B cell (primary cell): ENCODE measurements at regions not wholly inside any gene's neighbourhood (a gene's known extent, or its start where the extent isn't known, plus 50 kb on each side); places are given as distances from the start of the nearest gene placed in this dataset.

Source experiments
- ATAC-seq: fragments of 200-7000 bp; cut with Tn5 transposase; one replicate; pipeline ENCODE4 v1.10.0; 2021; ENCODE audit warnings: low read depth, mild to moderate bottlenecking, moderate number of reproducible peaks, moderate library complexity
- CTCF ChIA-PET: fragments of 350-600 bp; sonication (Branson Sonifier 250); formaldehyde crosslinking; loops from one replicate; lab custom pipeline; 2021; ENCODE audit warnings: antibody characterized with exemption, inconsistent platforms; lab: Charles Lee
- POLR2A ChIA-PET: fragments of 350-600 bp; sonication (Branson Sonifier 250); formaldehyde crosslinking; loops from one replicate; lab custom pipeline; 2021; ENCODE audit warnings: antibody characterized with exemption; lab: Charles Lee
- DNase-seq: peaks from one replicate; pipeline ENCODE4 v3.0.0; 2013
- H2AFZ ChIP-seq: 2 replicates; pipeline ENCODE4 v1.6.1; 2012; ENCODE audit warnings: mild to moderate bottlenecking, low read depth, low read length; ENCODE audit not compliant: insufficient read depth, poor library complexity, severe bottlenecking
- H3K27ac ChIP-seq, 2 donors: 1 replicate in 1 of 2; 2 replicates in 1 of 2; pipeline ENCODE4 v1.5.1; 2012 to 2013; ENCODE audit warnings: low read length in 2 of 2, mild to moderate bottlenecking in 2 of 2, moderate library complexity in 1 of 2
- H3K27me3 ChIP-seq, 4 experiments: fragments of 200-600 bp in 1 of 4; sonication (generic) in 1 of 4; replicated peaks in 1 of 4; 1 replicate in 2 of 4; 2 replicates in 2 of 4; pipeline versions ENCODE4 v1.6.1 to v1.7.0; 2013 to 2016; ENCODE audit warnings: low read length in 3 of 4, mild to moderate bottlenecking in 2 of 4, mixed read lengths in 1 of 4, moderate library complexity in 1 of 4; ENCODE audit not compliant: insufficient read depth in 4 of 4, control insufficient read depth in 3 of 4; ENCODE audit errors: control extremely low read depth in 1 of 4
- H3K36me3 ChIP-seq, 2 experiments: replicated peaks in 1 of 2; 1 replicate in 1 of 2; 2 replicates in 1 of 2; pipeline versions ENCODE4 v1.6.1 to v1.7.1; 2013; ENCODE audit warnings: low read length in 1 of 2; ENCODE audit not compliant: insufficient read depth in 2 of 2, control insufficient read depth in 1 of 2; ENCODE audit errors: control extremely low read depth in 1 of 2, extremely low read depth in 1 of 2
- H3K4me1 ChIP-seq, 2 donors: fragments of 200-600 bp in 1 of 2; sonication (generic) in 1 of 2; 1 replicate in 1 of 2; 2 replicates in 1 of 2; pipeline versions ENCODE4 v1.5.1 to v1.6.1; 2013 to 2017; ENCODE audit warnings: low read length in 2 of 2; ENCODE audit not compliant: control insufficient read depth in 2 of 2, insufficient read depth in 2 of 2
- H3K4me2 ChIP-seq: replicated peaks from 2 replicates; pipeline ENCODE3; 2012; ENCODE audit warnings: mild to moderate bottlenecking, low read depth, low read length; ENCODE audit not compliant: poor library complexity, severe bottlenecking
- H3K4me3 ChIP-seq, 5 experiments: fragments of 200-600 bp in 1 of 5; sonication (generic) in 1 of 5; 1 replicate in 3 of 5; 2 replicates in 2 of 5; pipeline versions ENCODE4 v1.5.1 to v1.7.0; 2011 to 2016; ENCODE audit warnings: low read length in 4 of 5, mild to moderate bottlenecking in 4 of 5, low read depth in 2 of 5, control low read depth in 1 of 5, moderate library complexity in 1 of 5; ENCODE audit not compliant: insufficient read depth in 1 of 5; ENCODE audit errors: control extremely low read depth in 1 of 5, extremely low read depth in 1 of 5
- H3K79me2 ChIP-seq: fragments of 200-600 bp; sonication (generic); one replicate; pipeline ENCODE4 v1.6.0; 2016; ENCODE audit warnings: low read length; ENCODE audit not compliant: control insufficient read depth, insufficient read depth
- H3K9ac ChIP-seq: fragments of 200-600 bp; sonication (generic); 2 replicates; pipeline ENCODE4 v1.6.1; 2017; ENCODE audit warnings: mild to moderate bottlenecking, low read length, moderate library complexity
- H3K9me3 ChIP-seq, 3 donors: one replicate each; pipeline versions ENCODE4 v1.6.1 to v1.7.1; 2013; ENCODE audit warnings: low read length in 2 of 3; ENCODE audit not compliant: control insufficient read depth in 2 of 3, insufficient read depth in 1 of 3; ENCODE audit errors: control extremely low read depth in 1 of 3
- H4K20me1 ChIP-seq: 2 replicates; pipeline ENCODE4 v1.6.0; 2012; ENCODE audit warnings: mild to moderate bottlenecking, low read length; ENCODE audit not compliant: insufficient read depth, control insufficient read depth, poor library complexity, severe bottlenecking
- H3K27ac Mint-ChIP-seq: one replicate; pipeline ENCODE4 v1.8.0; 2021; ENCODE audit warnings: mixed read lengths
- H3K27me3 Mint-ChIP-seq: one replicate; pipeline ENCODE4 v1.8.0; 2021; ENCODE audit warnings: mixed read lengths
- H3K4me1 Mint-ChIP-seq: one replicate; pipeline ENCODE4 v1.8.0; 2021; ENCODE audit warnings: mixed read lengths
- H3K4me3 Mint-ChIP-seq: one replicate; pipeline ENCODE4 v1.8.0; 2021; ENCODE audit warnings: mixed read lengths
- H3K9me3 Mint-ChIP-seq: one replicate; pipeline ENCODE4 v1.8.0; 2022; ENCODE audit warnings: mixed read lengths; ENCODE audit not compliant: insufficient read depth
- CTCF ChIP-seq: fragments of 200-600 bp; IDR thresholded peaks from one replicate; pipeline ENCODE4 v1.8.0; 2022; ENCODE audit warnings: antibody characterized with exemption, mild to moderate bottlenecking
- EZH2 ChIP-seq: IDR thresholded peaks from 2 replicates; pipeline ENCODE4 v1.6.1; 2012; ENCODE audit warnings: borderline replicate concordance, low read depth, mild to moderate bottlenecking, moderate library complexity, low read length; ENCODE audit not compliant: insufficient read depth, poor library complexity, severe bottlenecking
- WGBS: methylation state at CpG from one replicate; pipeline ENCODE4 v1.1.5; 2013; ENCODE audit warnings: missing lambda C conversion rate; ENCODE audit not compliant: insufficient coverage; 5-methylcytosine and 5-hydroxymethylcytosine counted together
- intact Hi-C: fragments of 100-400 bp; cut with micrococcal nuclease; formaldehyde crosslinking; loops from one replicate; pipeline ENCODE4 v1.10.0; 2022

DNA sequence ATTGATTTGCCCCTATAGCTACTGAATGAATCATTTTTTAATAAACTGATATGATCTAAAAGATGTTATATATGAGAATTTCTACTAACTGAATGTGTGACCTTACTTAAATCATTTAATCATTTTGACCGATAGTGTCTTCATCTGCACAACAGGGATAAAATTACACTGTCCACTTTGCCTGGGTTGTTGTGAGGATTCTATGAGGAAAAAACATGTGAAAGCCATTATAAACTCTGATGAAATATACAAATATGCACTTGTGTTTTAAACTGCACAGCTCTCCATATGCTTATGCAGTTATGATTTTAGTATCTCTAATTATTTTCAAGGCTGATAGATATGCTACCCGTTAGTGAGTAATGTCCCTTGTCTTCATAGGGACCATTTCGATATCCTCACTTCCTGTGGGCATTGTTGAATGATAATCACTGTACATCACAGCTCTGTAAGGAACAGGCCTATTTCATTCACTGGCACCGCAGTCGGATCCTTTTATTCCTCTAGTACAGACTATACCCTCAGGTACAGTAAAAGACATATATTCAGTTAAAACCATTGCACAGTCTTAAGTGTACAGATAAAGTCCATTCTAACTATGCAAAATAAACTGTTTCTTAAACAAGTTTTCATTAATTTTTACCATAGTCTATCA is 88.7 kb upstream of the RAP1B start:
- intact Hi-C loops, result no loop called here
- Histone ChIP-seq H2AFZ (no peak overlapping the region), H3K27ac (no peak overlapping the region), H3K4me1 (no peaks in the 10 kb centered on the region), H3K4me2 (no peak overlapping the region), H3K4me3 (no peak overlapping the region), H3K27me3 (no peaks in the 10 kb centered on the region), H3K9me3 (no peaks in the 10 kb centered on the region), H3K36me3 (no peaks in the 10 kb centered on the region), H4K20me1 (no peaks in the 10 kb centered on the region), H3K79me2 (no peaks in the 10 kb centered on the region), H3K9ac (no peak overlapping the region)
- CTCF ChIA-PET, result no interaction called here
- Mint-ChIP-seq H3K27ac (no peak overlapping the region), H3K27me3 (no peaks in the 10 kb centered on the region), H3K4me1 (no peaks in the 10 kb centered on the region), H3K9me3 (no peaks in the 10 kb centered on the region), H3K4me3 (no peak overlapping the region)
- ATAC-seq, result no peak
- no peak for DNase-seq
- no peak for TF ChIP-seq EZH2
- no peak for TF ChIP-seq CTCF
- POLR2A ChIA-PET, result no interaction called here
- WGBS, result 100% methylated on average over 3 of the region's 5 CpGs

GRCh38 chr12:68529466-68529865 is 81.2 kb upstream of the RAP1B start:
- Mint-ChIP-seq H3K9me3 (peaks cover 4% of the 10 kb centered on the region), H3K27me3 (peaks cover 8% of the 10 kb centered on the region), H3K27ac (no peak overlapping the region), H3K4me1 (no peaks in the 10 kb centered on the region), H3K4me3 (no peak overlapping the region)
- no peaks in the 10 kb centered on the region for H3K4me1 ChIP-seq
- H3K27ac ChIP-seq, result no peak overlapping the region
- POLR2A ChIA-PET, result no interaction called here
- H4K20me1 ChIP-seq, result no peaks in the 10 kb centered on the region
- no peak overlapping the region for H3K9ac ChIP-seq
- ATAC-seq, result no peak
- no peak overlapping the region for H3K4me2 ChIP-seq
- H3K79me2 ChIP-seq, result no peaks in the 10 kb centered on the region
- H3K4me3 ChIP-seq, result no peak overlapping the region
- no peak overlapping the region for H2AFZ ChIP-seq
- 100% methylated on average over 2 of the region's 6 CpGs for WGBS
- intact Hi-C loops, result no loop called here
- no peak for DNase-seq
- no peaks in the 10 kb centered on the region for H3K27me3 ChIP-seq
- TF ChIP-seq CTCF (no peak), EZH2 (no peak)
- CTCF ChIA-PET, result no interaction called here
- H3K36me3 ChIP-seq, result no peaks in the 10 kb centered on the region
- H3K9me3 ChIP-seq, result no peaks in the 10 kb centered on the region
